ENCODE measurements at regions not wholly inside any gene's neighbourhood (a gene's known extent, or its start where the extent isn't known, plus 50 kb on each side); places are given as distances from the start of the nearest gene placed in this dataset.
"Not testable (repeated sequence)": the region's sequence is repeated elsewhere in the genome, so short reads cannot be mapped to it uniquely, and the experiment has no call there.

DNA sequence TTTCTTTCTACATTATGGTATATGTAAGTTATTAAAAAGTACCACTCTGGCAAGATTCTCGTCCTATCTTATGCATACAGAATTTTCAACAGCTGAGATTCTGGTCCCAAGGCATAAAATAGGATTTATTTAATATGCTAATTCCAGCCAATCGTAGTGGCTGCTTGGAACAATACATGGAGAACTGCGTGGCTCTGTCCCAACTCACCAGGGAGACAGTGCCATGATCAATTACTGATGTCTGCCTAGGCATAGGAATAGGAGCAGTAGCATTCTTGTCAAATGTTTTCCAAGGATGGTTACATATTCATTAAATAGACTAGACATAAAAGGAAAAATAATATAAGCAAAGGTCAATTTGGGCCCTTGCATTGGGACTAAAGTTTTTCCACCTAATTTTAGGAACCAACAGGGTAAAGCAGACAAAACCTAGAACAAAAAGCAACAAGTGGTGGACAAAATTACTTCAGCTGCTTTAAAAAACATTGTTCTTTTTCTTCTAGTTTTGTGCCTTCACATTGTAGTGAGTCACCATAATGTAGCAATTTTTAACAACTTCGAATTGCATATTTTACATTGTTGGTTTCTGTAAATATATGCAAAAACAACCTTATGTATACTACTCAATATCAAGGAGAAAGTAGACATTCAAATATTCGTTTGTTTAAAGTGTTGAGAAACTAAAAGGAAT, 232.8 kb upstream of the ATP5MC3 start:
- no peak for DNase-seq (ENCODE audit: low spot score)

DNA sequence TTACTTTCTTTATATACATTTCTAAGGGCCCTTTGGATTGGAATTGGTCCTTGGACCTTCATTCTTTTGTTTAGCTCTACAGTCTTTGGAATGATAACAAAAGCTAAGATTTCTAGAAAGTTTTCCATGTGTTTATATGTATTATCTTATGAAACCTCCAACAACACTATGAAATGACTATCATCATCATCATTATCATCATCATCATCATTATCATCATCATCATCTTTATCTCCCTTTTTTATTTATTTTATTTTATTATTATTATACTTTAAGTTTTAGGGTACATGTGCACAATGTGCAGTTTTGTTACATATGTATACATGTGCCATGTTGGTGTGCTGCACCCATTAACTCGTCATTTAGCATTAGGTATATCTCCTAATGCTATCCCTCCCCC, 229.4 kb upstream of the ATP5MC3 start:
- not testable (repeated sequence) for DNase-seq (ENCODE audit: low spot score)

DNA sequence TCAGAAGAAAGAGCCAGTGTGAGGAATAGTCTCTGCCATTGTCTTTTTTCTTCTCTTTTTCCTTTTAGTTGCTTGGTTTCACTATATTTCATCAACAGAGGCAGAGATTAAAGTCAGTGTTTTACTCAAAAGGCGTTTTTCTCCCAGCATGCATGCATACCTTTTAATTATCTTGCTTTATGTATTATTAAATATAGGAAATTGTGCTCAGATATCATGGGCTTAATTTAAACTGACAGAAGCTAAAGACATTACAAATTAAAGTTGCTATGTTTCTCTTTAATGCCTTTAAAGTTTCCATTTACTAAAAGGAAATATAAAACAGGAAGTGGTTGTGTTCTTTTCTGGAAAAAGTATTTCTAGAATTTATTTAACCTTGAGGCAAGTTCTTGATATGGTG, 223.3 kb upstream of the ATP5MC3 start:
- no peak for DNase-seq (ENCODE audit: low spot score)

DNA sequence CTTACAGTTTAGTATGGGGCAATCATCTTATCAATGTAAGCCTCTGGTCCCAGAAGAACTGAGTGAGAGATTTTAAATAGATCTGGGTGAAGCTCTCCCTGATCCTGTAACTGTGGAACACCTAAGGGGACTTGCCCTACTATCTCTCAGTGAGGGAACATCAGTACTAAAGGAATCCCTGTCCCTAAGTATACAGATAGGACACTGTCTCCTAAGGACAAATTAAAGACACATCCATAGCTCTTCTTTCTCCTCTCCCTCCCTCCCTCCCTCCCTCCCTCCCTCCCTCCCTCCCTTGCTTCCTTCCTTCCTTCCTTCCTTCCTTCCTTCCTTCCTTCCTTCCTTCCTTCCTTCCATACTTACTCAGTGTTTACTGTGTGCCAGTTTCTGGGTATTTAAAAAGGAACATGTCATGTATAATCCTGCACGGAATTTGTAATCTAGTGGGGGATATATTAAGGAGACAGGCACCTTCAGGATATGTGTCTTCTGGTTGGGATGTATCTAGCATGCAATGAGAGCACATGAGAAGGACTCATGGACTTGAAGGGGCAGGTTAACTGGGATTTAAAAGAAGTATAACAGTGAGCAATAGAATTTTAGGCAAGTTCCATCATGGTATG, 222.2 kb upstream of the ATP5MC3 start:
- no peak for DNase-seq (ENCODE audit: low spot score)

DNA sequence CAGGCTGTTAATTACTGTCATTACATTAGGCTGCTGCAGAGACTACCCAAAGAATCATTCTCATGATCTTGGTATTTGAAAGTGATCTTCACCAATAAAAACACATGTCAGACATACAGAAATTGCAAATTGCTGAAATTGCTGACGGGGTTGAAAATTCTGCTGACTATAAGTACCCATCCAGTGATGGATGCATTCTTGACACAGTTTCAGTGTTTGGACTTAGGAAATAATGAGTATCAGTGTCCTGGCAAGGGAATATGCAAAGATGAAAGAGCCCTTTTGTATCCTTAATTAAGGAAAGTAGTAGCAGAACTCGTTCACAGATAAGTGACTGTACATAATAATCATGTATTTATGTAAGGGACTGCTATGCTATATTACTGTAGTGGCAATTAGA, 221.1 kb upstream of the ATP5MC3 start:
- no peak for DNase-seq (ENCODE audit: low spot score)

DNA sequence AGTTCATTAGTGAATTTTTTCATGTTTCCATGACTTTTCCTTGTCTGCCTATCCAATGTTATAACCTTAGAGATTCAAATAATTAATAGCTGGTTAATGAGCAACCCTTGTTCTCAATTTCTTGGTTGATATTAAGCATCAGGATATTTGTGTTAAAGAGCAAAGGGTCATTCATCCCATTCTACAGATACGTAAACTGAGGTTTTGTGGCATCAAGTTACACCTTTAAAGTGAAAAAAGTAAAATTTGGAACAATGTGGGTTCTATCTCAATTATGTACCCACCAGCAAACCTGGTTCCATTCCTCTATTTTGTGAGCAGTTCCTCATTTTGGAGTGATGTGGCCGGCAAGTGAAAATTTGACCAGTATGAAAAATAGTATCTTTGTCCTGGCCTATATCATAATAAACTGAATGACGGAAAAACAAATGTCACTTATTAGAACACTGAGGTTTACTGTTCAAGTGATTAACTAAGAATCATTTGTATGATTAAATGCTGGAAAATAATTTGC, 220.5 kb upstream of the ATP5MC3 start:
- no peak for DNase-seq (ENCODE audit: low spot score)

DNA sequence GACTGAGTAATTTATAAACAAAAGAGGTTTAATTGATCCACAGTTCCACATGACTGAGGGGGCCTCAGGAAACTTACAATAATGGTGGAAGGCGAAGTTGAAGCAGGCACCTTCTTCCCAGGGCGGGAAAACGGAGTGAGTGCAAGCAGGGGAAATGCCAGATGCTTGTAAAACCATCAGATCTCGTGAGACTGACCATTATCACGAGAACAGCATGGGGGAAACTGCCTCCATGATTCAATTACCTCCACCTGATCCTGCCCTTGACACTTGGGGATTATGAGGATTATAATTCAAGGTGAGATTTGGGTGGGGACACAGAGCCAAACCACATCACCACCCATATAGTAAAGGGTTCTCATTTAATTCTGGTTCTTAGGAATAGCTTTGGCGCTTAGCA, 219.5 kb upstream of the ATP5MC3 start:
- DNase-seq (ENCODE audit: low spot score), result no peak

DNA sequence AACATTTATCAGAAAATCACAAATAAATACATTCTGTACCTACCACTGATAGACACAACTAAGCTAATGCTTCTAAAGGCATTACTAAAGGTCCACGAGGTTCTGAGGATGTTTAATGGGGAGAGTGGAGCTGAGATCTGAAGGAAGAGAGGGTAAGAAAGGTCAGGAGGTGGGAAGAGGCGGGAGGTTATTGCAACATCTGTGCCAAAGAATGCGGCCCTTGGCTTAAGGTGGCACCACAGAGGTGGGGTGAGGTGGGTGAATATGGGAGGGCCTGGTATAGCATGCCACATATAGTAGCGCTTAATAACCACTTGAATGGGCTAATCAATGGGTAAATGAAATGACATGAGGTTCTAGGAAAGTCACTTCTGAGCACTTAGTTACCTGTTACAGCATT, 217.8 kb upstream of the ATP5MC3 start:
- no peak for DNase-seq (ENCODE audit: low spot score)

DNA sequence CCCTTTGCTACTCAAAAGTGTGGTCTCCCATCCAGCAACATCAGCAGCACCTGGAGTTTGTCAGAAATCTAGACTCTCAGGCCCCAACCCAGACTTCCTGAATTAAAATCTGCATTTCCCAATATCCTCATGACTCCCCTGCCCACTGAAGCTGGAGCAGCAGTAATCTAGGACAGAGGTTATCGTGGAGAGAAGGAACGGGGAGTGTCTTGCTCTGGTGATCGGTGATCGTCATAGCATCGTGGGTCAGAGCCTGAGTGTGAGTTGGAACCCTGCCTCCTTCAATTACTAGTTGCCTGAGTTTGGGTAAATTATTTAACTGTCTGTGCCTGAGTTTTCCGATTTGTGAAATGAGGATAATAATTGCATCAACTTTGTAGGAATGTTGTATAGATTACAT, 217.3 kb upstream of the ATP5MC3 start:
- no peak for DNase-seq (ENCODE audit: low spot score)

DNA sequence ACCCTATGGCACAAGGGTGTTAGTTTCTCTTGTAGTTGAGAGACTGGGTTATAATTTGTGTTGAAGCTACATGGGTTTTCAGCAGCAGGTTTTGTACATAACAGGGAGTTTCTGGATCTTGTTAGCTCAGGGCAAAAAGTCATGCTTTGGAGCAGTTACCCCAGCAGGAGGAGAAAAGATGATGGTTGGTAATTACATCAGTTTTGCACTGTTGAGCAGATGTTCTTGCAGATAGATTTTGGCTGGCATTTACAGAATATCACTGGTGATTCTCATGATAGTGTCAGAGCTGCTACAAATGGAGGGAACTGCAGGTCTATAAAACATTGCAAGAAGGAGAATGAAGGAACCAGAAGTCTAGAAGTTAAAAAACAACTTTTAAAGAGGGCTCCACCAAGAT, 215.2 kb upstream of the ATP5MC3 start:
- DNase-seq (ENCODE audit: low spot score), result no peak

DNA sequence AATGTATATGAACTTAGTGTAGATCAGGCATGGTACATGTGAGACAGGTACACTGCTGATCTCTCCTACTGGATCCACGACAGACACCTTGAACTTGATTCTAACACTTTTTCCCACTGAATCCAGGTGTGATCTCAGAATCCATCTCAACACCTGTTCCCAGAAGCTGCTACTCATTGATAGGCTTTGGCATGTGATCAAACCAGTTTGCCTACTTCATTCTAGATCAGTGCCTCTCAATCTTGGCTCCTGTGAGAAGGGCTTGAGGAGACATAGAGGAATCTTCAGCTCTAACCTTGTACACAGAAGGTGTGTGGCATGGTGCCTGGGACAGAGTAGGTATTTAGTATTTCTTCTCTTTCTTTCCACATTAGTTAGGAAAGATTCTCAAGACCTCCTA, 212.3 kb upstream of the ATP5MC3 start:
- DNase-seq (ENCODE audit: low spot score), result no peak

DNA sequence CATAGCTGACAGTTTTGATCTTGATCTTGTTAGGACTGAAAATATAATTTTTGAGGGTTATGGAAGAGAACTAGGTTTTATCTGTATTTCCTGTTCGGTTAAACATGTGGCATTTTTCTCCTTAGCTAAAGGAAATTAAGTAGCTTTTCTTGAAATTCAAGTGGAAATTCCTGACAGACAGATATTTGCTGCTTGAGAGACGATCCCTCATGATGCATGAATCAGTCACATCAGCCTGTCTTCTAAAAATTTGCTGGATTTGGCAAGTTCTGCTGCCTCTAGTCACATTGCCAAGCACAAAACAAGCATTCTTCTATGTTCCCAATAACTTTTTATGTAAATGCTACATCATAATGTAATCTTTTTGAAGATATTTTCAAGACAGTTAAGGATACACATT, 201.8 kb upstream of the ATP5MC3 start:
- no peak for DNase-seq (ENCODE audit: low spot score)

DNA sequence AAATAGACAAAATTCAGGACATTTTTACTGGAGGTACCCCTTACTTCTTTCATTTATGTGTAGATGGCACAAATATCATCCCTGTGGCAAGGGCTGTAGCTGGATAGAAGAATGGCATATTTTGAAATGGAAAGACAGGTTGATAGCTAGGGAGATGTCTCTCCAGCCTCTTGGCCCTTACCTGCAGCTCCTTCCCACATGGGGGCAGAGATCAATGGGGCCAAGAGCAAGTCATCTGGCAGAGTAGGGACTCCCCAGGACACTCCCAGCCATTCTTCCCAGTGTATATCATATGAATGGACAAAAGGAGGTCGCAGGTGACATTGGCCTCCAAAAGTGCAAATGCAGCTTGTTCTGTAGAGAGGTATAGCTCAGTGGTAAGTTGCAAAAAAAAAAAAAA, 192.2 kb upstream of the ATP5MC3 start:
- DNase-seq (ENCODE audit: low spot score), result no peak

DNA sequence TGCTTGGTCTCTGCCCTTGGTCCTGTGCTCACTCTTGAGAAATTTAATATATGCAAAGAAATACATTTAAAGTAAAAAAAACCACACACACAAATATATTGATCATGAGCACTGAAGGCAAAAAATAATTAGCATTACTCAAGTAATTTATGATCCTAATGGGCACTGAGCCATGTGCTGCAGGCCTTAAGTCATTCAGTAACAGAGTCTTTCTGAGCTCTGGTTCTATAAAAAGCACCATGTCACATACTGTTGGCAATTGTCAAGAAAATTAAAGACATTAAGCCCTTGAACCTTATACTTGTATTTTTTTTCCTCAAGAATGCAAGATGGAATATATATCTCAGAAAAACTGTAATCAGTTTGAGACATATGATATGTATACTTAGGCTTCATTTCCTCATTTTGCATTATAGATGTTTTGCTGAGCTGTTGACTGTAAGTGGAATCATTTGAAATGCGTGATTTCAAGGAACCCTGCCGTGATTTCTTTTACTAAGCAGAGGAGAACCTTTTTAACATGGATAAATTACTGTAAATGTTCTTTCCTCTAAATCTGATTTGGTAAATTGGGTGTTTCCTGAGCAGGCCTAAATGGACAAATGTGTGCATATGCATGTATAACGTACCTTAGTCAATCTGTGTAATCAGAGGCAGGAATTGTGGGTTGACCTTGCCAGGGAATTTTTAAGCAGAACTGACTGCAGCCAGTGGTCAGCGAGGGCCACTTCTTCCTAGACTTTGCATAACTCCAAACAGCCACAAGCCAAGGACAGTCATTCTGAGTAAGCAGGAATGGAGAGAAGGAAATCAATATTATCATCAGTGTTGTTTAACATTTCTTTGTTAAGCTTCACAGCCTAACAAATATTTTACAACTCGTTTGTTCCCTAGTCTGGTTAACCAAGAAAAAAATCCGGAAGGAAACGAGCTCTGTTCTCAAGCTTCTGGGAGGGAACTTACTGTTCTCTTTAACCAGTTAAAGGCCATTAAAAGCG, 191.5 kb upstream of the ATP5MC3 start:
- DNase-seq (ENCODE audit: low spot score), result peak; percentile 28

DNA sequence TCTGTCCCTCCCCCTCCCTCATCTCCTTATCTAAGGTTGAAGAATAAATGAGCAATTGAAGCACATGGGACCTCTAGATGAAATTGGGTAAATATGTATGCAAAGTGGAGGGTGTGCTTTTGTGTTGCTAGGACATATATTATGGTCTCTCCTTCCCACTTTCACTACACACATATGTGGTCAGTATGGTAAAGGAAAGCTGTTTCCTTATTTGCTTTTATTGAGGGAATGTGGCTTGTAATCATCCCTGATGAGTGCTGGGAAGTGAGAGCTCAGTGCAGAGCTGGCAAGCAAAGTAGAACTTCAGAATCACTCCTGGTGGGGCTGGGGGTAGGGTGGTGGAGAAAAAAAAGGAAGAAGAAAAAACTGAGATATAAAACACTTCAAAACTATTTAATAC, 189.9 kb upstream of the ATP5MC3 start:
- no peak for DNase-seq (ENCODE audit: low spot score)

DNA sequence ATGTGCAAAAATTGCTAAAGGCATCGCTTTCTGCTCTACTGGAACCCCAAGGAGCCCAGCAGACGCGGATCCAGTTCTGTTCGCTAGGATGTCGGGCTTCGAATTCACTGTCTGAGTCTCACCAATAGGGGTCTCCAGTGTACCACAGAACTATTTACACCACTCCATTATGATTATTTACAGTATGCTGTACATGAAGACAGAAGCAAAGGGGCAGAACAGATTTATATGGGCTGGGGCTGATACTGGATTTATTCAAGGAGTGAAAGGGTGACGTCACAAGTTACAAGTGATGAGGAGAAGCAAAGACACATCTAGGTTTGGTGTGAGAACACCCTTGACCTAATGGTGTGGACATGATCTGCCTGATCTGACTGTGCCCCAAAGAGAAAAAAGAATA, 185.3 kb upstream of the ATP5MC3 start:
- peak; percentile 65 for DNase-seq (ENCODE audit: low spot score)

DNA sequence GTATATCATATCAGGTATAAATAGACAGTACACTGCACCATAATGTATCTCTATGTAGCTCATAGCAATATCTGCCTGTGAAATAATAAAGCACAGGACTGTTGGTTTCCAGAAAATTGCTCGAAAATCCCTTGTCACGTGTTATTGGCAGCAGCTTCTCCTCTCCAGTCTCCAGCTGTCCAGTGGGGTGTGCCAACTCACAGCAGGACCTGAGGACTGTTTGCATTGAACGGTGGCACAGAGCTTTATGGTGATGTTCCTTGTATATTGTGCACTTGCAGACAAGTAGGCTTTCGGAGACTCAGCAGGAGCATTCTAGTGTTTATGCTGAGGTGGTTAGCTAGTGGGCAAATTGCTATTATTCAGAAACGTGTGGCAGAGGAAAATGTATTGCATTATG, 182.2 kb upstream of the ATP5MC3 start:
- no peak for DNase-seq (ENCODE audit: low spot score)

DNA sequence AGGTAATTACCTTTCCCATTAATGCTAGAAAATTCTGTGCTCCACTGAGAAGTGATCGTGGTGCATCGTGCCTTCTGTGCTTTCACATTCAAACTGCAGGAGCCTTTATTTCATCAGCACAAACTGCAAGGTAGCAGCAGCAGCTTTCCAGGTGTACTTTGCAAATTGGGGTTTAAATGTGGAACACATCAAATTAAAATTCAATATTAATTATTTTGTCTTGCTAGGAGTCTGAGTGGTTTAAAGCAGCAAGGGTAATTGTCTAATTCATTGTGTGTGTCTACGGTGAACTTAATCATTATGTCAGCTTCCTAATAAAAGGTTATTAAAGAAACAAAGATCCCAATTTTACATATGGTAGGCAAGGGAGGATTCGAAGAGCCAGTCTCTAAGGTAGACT, 180.8 kb upstream of the ATP5MC3 start:
- no peak for DNase-seq (ENCODE audit: low spot score)

DNA sequence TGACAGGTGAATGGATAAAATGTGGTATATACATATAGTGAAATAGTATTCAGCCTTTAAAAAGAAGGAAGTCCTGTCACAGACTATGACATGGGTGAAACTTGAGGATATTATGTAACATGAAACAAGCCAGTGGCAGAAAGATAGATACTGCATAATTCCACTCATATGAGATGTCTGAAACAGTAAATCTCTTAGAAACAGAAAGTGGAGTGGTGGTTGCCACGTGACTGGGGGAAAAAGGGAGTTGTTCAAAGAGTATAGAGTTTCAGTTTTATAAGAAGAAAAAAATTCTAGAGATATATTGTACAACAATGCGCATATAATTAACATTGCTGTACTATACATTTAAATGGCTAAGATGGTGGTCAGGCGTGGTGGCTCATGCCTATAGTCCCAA, 178.2 kb upstream of the ATP5MC3 start:
- DNase-seq (ENCODE audit: low spot score), result no peak

DNA sequence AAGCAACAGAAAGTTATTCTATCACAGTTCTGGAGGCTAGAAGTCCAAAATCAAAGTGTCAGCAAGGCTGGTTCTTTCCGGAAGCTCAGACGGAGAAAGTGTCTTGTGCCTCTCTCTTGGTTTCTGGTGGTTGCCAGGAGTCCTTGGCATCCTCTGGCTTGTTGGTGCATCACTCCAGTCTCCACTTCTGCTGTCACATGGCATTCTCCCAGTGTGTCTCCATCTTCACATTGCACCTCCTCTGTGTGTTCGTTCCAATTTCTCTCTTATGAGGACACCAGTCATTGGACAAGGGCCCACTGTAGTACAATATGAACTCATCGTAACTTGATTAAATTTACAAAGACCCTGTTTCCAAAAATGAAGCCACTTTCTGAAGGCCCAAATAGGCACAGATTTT, 175.4 kb upstream of the ATP5MC3 start:
- DNase-seq (ENCODE audit: low spot score), result no peak

DNA sequence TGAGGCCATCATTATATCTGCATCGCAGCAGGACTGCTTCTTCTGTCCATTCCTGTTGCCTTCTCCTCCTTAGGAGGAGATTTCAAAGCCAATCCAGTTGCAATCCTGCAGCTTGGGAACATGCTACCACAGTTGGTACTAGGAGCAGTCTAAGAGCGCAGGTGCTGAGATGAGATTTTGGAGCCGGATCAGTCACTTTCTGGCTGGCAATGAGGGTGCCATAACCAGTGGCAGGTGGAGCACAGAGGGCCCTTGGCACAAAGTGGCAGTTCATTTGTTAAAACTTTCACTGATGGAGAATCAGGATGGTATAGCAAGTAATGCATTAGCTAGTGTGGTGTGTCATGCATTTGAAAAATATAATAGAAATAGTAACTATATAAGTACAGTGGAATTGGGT, 173.7 kb upstream of the ATP5MC3 start:
- DNase-seq (ENCODE audit: low spot score), result no peak

DNA sequence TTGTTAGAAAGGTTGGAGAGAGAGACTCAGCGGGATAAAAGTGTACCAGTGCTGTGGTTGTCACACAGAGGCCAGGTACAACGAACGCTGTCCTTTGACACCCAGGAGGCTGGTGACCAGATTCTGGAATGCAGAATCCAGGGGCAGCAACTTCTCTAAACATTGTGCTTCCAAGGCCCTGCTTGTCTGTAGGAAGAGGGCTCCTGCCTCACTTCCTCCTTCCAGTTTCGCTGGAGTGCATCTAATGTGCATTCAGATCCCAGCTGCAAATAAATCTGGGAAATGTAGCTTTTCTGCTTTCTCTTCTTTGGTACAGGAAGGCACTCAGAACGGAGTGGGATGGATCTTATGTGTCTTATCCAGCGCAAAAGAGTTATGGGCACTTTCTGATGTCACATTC, 171.8 kb upstream of the ATP5MC3 start:
- DNase-seq (ENCODE audit: low spot score), result no peak

DNA sequence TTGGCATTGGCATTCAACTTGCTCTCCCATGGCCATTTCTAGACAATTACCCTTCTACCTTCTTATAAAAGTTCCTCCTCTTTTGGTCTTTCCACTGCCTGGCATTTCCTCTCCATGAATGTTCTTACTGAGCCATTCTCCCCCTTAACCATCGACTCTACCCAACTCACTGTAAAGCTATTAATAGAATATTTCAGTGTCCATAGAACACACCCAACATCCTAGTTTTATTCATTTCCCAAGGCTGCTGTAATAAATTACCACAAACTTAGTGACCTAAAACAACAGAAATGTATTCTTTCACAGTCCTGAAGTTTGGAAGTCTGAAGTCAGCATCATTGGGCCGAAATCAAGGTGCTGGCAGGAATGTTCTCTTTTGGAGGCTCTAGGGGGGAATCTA, 170.0 kb upstream of the ATP5MC3 start:
- no peak for DNase-seq (ENCODE audit: low spot score)
